CD4-positive, alpha-beta T cell (primary cell): ENCODE measurements at regions not wholly inside any gene's neighbourhood (a gene's known extent, or its start where the extent isn't known, plus 50 kb on each side); places are given as distances from the start of the nearest gene placed in this dataset.

Experiments used
- ATAC-seq: fragments of 200-7000 bp; cut with Tn5 transposase; one replicate; pipeline ENCODE4 v1.10.0; 2022; ENCODE audit warnings: mild to moderate bottlenecking; ENCODE audit not compliant: poor library complexity
- CTCF ChIA-PET: fragments of 350-600 bp; sonication (Branson Sonifier 250); formaldehyde crosslinking; loops from one replicate; lab custom pipeline; 2021; ENCODE audit warnings: antibody characterized with exemption, inconsistent platforms; lab: Charles Lee
- POLR2A ChIA-PET: fragments of 350-600 bp; sonication (Branson Sonifier 250); formaldehyde crosslinking; loops from one replicate; lab custom pipeline; 2021; ENCODE audit warnings: antibody characterized with exemption, inconsistent platforms; lab: Charles Lee
- DNase-seq, 14 experiments: peaks; one replicate each; pipeline ENCODE4 v3.0.0-alpha.2; 2013 to 2020; ENCODE audit warnings: mixed read lengths in 2 of 14
- H3K27ac ChIP-seq, 2 donors: one replicate each; pipeline versions ENCODE4 v1.5.1 to v1.7.0; 2013; ENCODE audit warnings: low read length in 2 of 2, low read depth in 1 of 2, mild to moderate bottlenecking in 1 of 2
- H3K27me3 ChIP-seq, 2 experiments: 1 replicate in 1 of 2; 2 replicates in 1 of 2; pipeline versions ENCODE4 v1.6.1 to v1.7.0; 2013; ENCODE audit warnings: low read length in 2 of 2, control low read depth in 1 of 2, mild to moderate bottlenecking in 1 of 2, moderate library complexity in 1 of 2; ENCODE audit not compliant: insufficient read depth in 2 of 2, control insufficient read depth in 1 of 2
- H3K36me3 ChIP-seq: one replicate; pipeline ENCODE4 v1.6.1; 2013; ENCODE audit warnings: low read length, control low read depth; ENCODE audit not compliant: insufficient read depth
- H3K4me1 ChIP-seq: one replicate; pipeline ENCODE4 v1.6.1; 2013; ENCODE audit warnings: low read length, control low read depth; ENCODE audit not compliant: insufficient read depth
- H3K4me3 ChIP-seq: one replicate; pipeline ENCODE4 v1.5.1; 2013; ENCODE audit warnings: mild to moderate bottlenecking, low read length, moderate library complexity
- H3K9me3 ChIP-seq, 2 experiments: 1 replicate in 1 of 2; 2 replicates in 1 of 2; pipeline versions ENCODE4 v1.6.1 to v1.7.0; 2013; ENCODE audit warnings: low read length in 2 of 2, mild to moderate bottlenecking in 2 of 2, control low read depth in 1 of 2, moderate library complexity in 1 of 2; ENCODE audit not compliant: control insufficient read depth in 1 of 2, insufficient read depth in 1 of 2
- H3K27ac Mint-ChIP-seq: one replicate; pipeline ENCODE4 v1.8.0; 2020; ENCODE audit warnings: mixed read lengths
- H3K27me3 Mint-ChIP-seq: one replicate; pipeline ENCODE4 v1.8.0; 2021; ENCODE audit warnings: mixed read lengths
- H3K36me3 Mint-ChIP-seq: one replicate; pipeline ENCODE4 v1.8.0; 2021; ENCODE audit warnings: low read depth, mixed read lengths
- H3K4me1 Mint-ChIP-seq: one replicate; pipeline ENCODE4 v1.8.0; 2021; ENCODE audit warnings: low read depth, mixed read lengths
- H3K4me3 Mint-ChIP-seq: one replicate; pipeline ENCODE4 v1.8.0; 2020; ENCODE audit warnings: mild to moderate bottlenecking, mixed read lengths
- H3K9me3 Mint-ChIP-seq: one replicate; pipeline ENCODE4 v1.8.0; 2020; ENCODE audit warnings: mixed read lengths
- CTCF ChIP-seq: fragments of 200-600 bp; IDR thresholded peaks from one replicate; pipeline ENCODE4 v1.8.0; 2022; ENCODE audit warnings: antibody characterized with exemption, mild to moderate bottlenecking
- intact Hi-C, 2 experiments: fragments of 100-400 bp; cut with DNase I in 1 of 2; cut with micrococcal nuclease in 1 of 2; formaldehyde crosslinking; loops; one replicate each; pipeline versions ENCODE4 v1.15.1 to v1.9.0; 2023 to 2025; cut with DNase I, micrococcal nuclease

- ATAC-seq (no peak), DNase-seq (no peak)
- Histone ChIP-seq H3K27me3 (no peaks in the 10 kb centered on the region), H3K36me3 (no peaks in the 10 kb centered on the region), H3K9me3 (no peaks in the 10 kb centered on the region), H3K4me3 (no peak overlapping the region), H3K4me1 (no peaks in the 10 kb centered on the region), H3K27ac (no peak overlapping the region)
- H3K27ac Mint-ChIP-seq = no peak overlapping the region
- H3K27me3 Mint-ChIP-seq = no peaks in the 10 kb centered on the region
- ChIA-PET POLR2A (no interaction called here), CTCF (no interaction called here)
- no peaks in the 10 kb centered on the region for H3K4me1 Mint-ChIP-seq
- no peaks in the 10 kb centered on the region for H3K36me3 Mint-ChIP-seq
- peaks cover 4% of the 10 kb centered on the region for H3K9me3 Mint-ChIP-seq
- intact Hi-C loops = no loop called here
- TF ChIP-seq CTCF = no peak
- no peak overlapping the region for H3K4me3 Mint-ChIP-seq
Observed at GRCh38 chr16:59060207-59060606, 326.1 kb upstream of the GOT2 start.

- Histone ChIP-seq H3K36me3 (no peaks in the 10 kb centered on the region), H3K4me1 (no peaks in the 10 kb centered on the region), H3K27me3 (no peaks in the 10 kb centered on the region), H3K9me3 (no peaks in the 10 kb centered on the region), H3K27ac (no peak overlapping the region), H3K4me3 (no peak overlapping the region)
- no peak overlapping the region for H3K27ac Mint-ChIP-seq
- TF ChIP-seq CTCF = no peak
- no peaks in the 10 kb centered on the region for H3K27me3 Mint-ChIP-seq
- intact Hi-C loops = no loop called here
- CTCF ChIA-PET = no interaction called here
- no peak for DNase-seq
- H3K36me3 Mint-ChIP-seq = no peaks in the 10 kb centered on the region
- H3K4me1 Mint-ChIP-seq = no peaks in the 10 kb centered on the region
- POLR2A ChIA-PET = no interaction called here
- H3K4me3 Mint-ChIP-seq = no peak overlapping the region
- ATAC-seq = no peak
- H3K9me3 Mint-ChIP-seq = peaks cover 4% of the 10 kb centered on the region
Observed at GRCh38 chr16:59058250-59058649, 324.1 kb upstream of the GOT2 start.

GRCh38 chr16:59053911-59054310 lies 319.8 kb upstream of the GOT2 start:
- POLR2A ChIA-PET = no interaction called here
- Histone ChIP-seq H3K36me3 (no peaks in the 10 kb centered on the region), H3K4me3 (no peak overlapping the region), H3K9me3 (no peaks in the 10 kb centered on the region), H3K27ac (no peak overlapping the region), H3K4me1 (no peaks in the 10 kb centered on the region), H3K27me3 (no peaks in the 10 kb centered on the region)
- CTCF ChIA-PET = no interaction called here
- H3K36me3 Mint-ChIP-seq = no peaks in the 10 kb centered on the region
- H3K9me3 Mint-ChIP-seq = peaks cover 3% of the 10 kb centered on the region
- H3K27me3 Mint-ChIP-seq = no peaks in the 10 kb centered on the region
- no peak overlapping the region for H3K4me3 Mint-ChIP-seq
- no peak for TF ChIP-seq CTCF
- DNase-seq = no peak
- intact Hi-C loops = no loop called here
- no peak for ATAC-seq
- H3K27ac Mint-ChIP-seq = no peak overlapping the region
- H3K4me1 Mint-ChIP-seq = no peaks in the 10 kb centered on the region
